ENCODE measurements at regions not wholly inside any gene's neighbourhood (a gene's known extent, or its start where the extent isn't known, plus 50 kb on each side); places are given as distances from the start of the nearest gene placed in this dataset.

- Histone ChIP-seq H3K4me3 (ENCODE audit: low read length in 2 of 2) (no peak overlapping the region), H3K27me3 (ENCODE audit: control insufficient read depth in 2 of 2, insufficient read depth in 2 of 2, low read length in 2 of 2) (no peaks in the 10 kb centered on the region), H3K9me3 (ENCODE audit: control insufficient read depth in 2 of 2, low read length in 2 of 2) (no peaks in the 10 kb centered on the region), H3K27ac (ENCODE audit: low read depth in 2 of 2, low read length in 2 of 2) (no peak overlapping the region), H3K9ac (ENCODE audit: low read depth in 1 of 2, low read length in 2 of 2) (no peak overlapping the region), H3K4me1 (ENCODE audit: control insufficient read depth in 2 of 2, insufficient read depth in 2 of 2, low read length in 2 of 2) (no peaks in the 10 kb centered on the region), H3K36me3 (ENCODE audit: control insufficient read depth in 2 of 2, insufficient read depth in 2 of 2, low read length in 2 of 2) (no peaks in the 10 kb centered on the region)
These were observed 117.2 kb downstream of the CMPK2 start for GRCh38 chr2:6748406-6749067.

- no peak overlapping the region for H3K27ac ChIP-seq (ENCODE audit: low read depth in 2 of 2, low read length in 2 of 2)
- H3K9me3 ChIP-seq (ENCODE audit: control insufficient read depth in 2 of 2, low read length in 2 of 2) = no peaks in the 10 kb centered on the region
- H3K4me1 ChIP-seq (ENCODE audit: control insufficient read depth in 2 of 2, insufficient read depth in 2 of 2, low read length in 2 of 2) = no peaks in the 10 kb centered on the region
- no peak overlapping the region for H3K9ac ChIP-seq (ENCODE audit: low read depth in 1 of 2, low read length in 2 of 2)
- no peak overlapping the region for H3K4me3 ChIP-seq (ENCODE audit: low read length in 2 of 2)
- H3K27me3 ChIP-seq (ENCODE audit: control insufficient read depth in 2 of 2, insufficient read depth in 2 of 2, low read length in 2 of 2) = no peaks in the 10 kb centered on the region
- no peaks in the 10 kb centered on the region for H3K36me3 ChIP-seq (ENCODE audit: control insufficient read depth in 2 of 2, insufficient read depth in 2 of 2, low read length in 2 of 2)
These were observed 115.7 kb downstream of the CMPK2 start for GRCh38 chr2:6749962-6750361.

- Histone ChIP-seq H3K27me3 (ENCODE audit: control insufficient read depth in 2 of 2, insufficient read depth in 2 of 2, low read length in 2 of 2) (no peaks in the 10 kb centered on the region), H3K36me3 (ENCODE audit: control insufficient read depth in 2 of 2, insufficient read depth in 2 of 2, low read length in 2 of 2) (no peaks in the 10 kb centered on the region), H3K9ac (ENCODE audit: low read depth in 1 of 2, low read length in 2 of 2) (no peak overlapping the region), H3K27ac (ENCODE audit: low read depth in 2 of 2, low read length in 2 of 2) (no peak overlapping the region), H3K4me1 (ENCODE audit: control insufficient read depth in 2 of 2, insufficient read depth in 2 of 2, low read length in 2 of 2) (no peaks in the 10 kb centered on the region), H3K9me3 (ENCODE audit: control insufficient read depth in 2 of 2, low read length in 2 of 2) (no peaks in the 10 kb centered on the region), H3K4me3 (ENCODE audit: low read length in 2 of 2) (no peak overlapping the region)
These were observed 115.1 kb downstream of the CMPK2 start for GRCh38 chr2:6750411-6751158.

GRCh38 chr2:6754419-6754818, 111.3 kb downstream of the CMPK2 start:
- no peak overlapping the region for H3K27ac ChIP-seq (ENCODE audit: low read depth in 2 of 2, low read length in 2 of 2)
- H3K9ac ChIP-seq (ENCODE audit: low read depth in 1 of 2, low read length in 2 of 2) = no peak overlapping the region
- no peaks in the 10 kb centered on the region for H3K4me1 ChIP-seq (ENCODE audit: control insufficient read depth in 2 of 2, insufficient read depth in 2 of 2, low read length in 2 of 2)
- no peak overlapping the region for H3K4me3 ChIP-seq (ENCODE audit: low read length in 2 of 2)
- no peaks in the 10 kb centered on the region for H3K27me3 ChIP-seq (ENCODE audit: control insufficient read depth in 2 of 2, insufficient read depth in 2 of 2, low read length in 2 of 2)
- no peaks in the 10 kb centered on the region for H3K9me3 ChIP-seq (ENCODE audit: control insufficient read depth in 2 of 2, low read length in 2 of 2)
- H3K36me3 ChIP-seq (ENCODE audit: control insufficient read depth in 2 of 2, insufficient read depth in 2 of 2, low read length in 2 of 2) = no peaks in the 10 kb centered on the region

- Histone ChIP-seq H3K36me3 (ENCODE audit: control insufficient read depth in 2 of 2, insufficient read depth in 2 of 2, low read length in 2 of 2) (no peaks in the 10 kb centered on the region), H3K4me3 (ENCODE audit: low read length in 2 of 2) (no peak overlapping the region), H3K27me3 (ENCODE audit: control insufficient read depth in 2 of 2, insufficient read depth in 2 of 2, low read length in 2 of 2) (no peaks in the 10 kb centered on the region), H3K4me1 (ENCODE audit: control insufficient read depth in 2 of 2, insufficient read depth in 2 of 2, low read length in 2 of 2) (no peaks in the 10 kb centered on the region), H3K9ac (ENCODE audit: low read depth in 1 of 2, low read length in 2 of 2) (no peak overlapping the region), H3K27ac (ENCODE audit: low read depth in 2 of 2, low read length in 2 of 2) (no peak overlapping the region), H3K9me3 (ENCODE audit: control insufficient read depth in 2 of 2, low read length in 2 of 2) (no peaks in the 10 kb centered on the region)
These were observed 110.3 kb downstream of the CMPK2 start for GRCh38 chr2:6755456-6755855.

GRCh38 chr2:6757215-6757614, 108.5 kb downstream of the CMPK2 start:
- no peak overlapping the region for H3K27ac ChIP-seq (ENCODE audit: low read depth in 2 of 2, low read length in 2 of 2)
- no peaks in the 10 kb centered on the region for H3K36me3 ChIP-seq (ENCODE audit: control insufficient read depth in 2 of 2, insufficient read depth in 2 of 2, low read length in 2 of 2)
- no peaks in the 10 kb centered on the region for H3K9me3 ChIP-seq (ENCODE audit: control insufficient read depth in 2 of 2, low read length in 2 of 2)
- no peak overlapping the region for H3K4me3 ChIP-seq (ENCODE audit: low read length in 2 of 2)
- no peaks in the 10 kb centered on the region for H3K27me3 ChIP-seq (ENCODE audit: control insufficient read depth in 2 of 2, insufficient read depth in 2 of 2, low read length in 2 of 2)
- no peak overlapping the region for H3K9ac ChIP-seq (ENCODE audit: low read depth in 1 of 2, low read length in 2 of 2)
- no peaks in the 10 kb centered on the region for H3K4me1 ChIP-seq (ENCODE audit: control insufficient read depth in 2 of 2, insufficient read depth in 2 of 2, low read length in 2 of 2)

GRCh38 chr2:6759689-6760088, 106.0 kb downstream of the CMPK2 start:
- H3K27me3 ChIP-seq (ENCODE audit: control insufficient read depth in 2 of 2, insufficient read depth in 2 of 2, low read length in 2 of 2) = no peaks in the 10 kb centered on the region
- no peak overlapping the region for H3K27ac ChIP-seq (ENCODE audit: low read depth in 2 of 2, low read length in 2 of 2)
- H3K36me3 ChIP-seq (ENCODE audit: control insufficient read depth in 2 of 2, insufficient read depth in 2 of 2, low read length in 2 of 2) = no peaks in the 10 kb centered on the region
- H3K4me3 ChIP-seq (ENCODE audit: low read length in 2 of 2) = no peak overlapping the region
- no peak overlapping the region for H3K9ac ChIP-seq (ENCODE audit: low read depth in 1 of 2, low read length in 2 of 2)
- no peaks in the 10 kb centered on the region for H3K9me3 ChIP-seq (ENCODE audit: control insufficient read depth in 2 of 2, low read length in 2 of 2)
- H3K4me1 ChIP-seq (ENCODE audit: control insufficient read depth in 2 of 2, insufficient read depth in 2 of 2, low read length in 2 of 2) = no peaks in the 10 kb centered on the region

GRCh38 chr2:6760132-6760531, 105.6 kb downstream of the CMPK2 start:
- Histone ChIP-seq H3K4me1 (ENCODE audit: control insufficient read depth in 2 of 2, insufficient read depth in 2 of 2, low read length in 2 of 2) (no peaks in the 10 kb centered on the region), H3K9ac (ENCODE audit: low read depth in 1 of 2, low read length in 2 of 2) (no peak overlapping the region), H3K36me3 (ENCODE audit: control insufficient read depth in 2 of 2, insufficient read depth in 2 of 2, low read length in 2 of 2) (no peaks in the 10 kb centered on the region), H3K27me3 (ENCODE audit: control insufficient read depth in 2 of 2, insufficient read depth in 2 of 2, low read length in 2 of 2) (no peaks in the 10 kb centered on the region), H3K4me3 (ENCODE audit: low read length in 2 of 2) (no peak overlapping the region), H3K27ac (ENCODE audit: low read depth in 2 of 2, low read length in 2 of 2) (no peak overlapping the region), H3K9me3 (ENCODE audit: control insufficient read depth in 2 of 2, low read length in 2 of 2) (no peaks in the 10 kb centered on the region)

- Histone ChIP-seq H3K27ac (ENCODE audit: low read depth in 2 of 2, low read length in 2 of 2) (no peak overlapping the region), H3K9me3 (ENCODE audit: control insufficient read depth in 2 of 2, low read length in 2 of 2) (no peaks in the 10 kb centered on the region), H3K27me3 (ENCODE audit: control insufficient read depth in 2 of 2, insufficient read depth in 2 of 2, low read length in 2 of 2) (no peaks in the 10 kb centered on the region), H3K4me3 (ENCODE audit: low read length in 2 of 2) (no peak overlapping the region), H3K36me3 (ENCODE audit: control insufficient read depth in 2 of 2, insufficient read depth in 2 of 2, low read length in 2 of 2) (no peaks in the 10 kb centered on the region), H3K4me1 (ENCODE audit: control insufficient read depth in 2 of 2, insufficient read depth in 2 of 2, low read length in 2 of 2) (no peaks in the 10 kb centered on the region), H3K9ac (ENCODE audit: low read depth in 1 of 2, low read length in 2 of 2) (no peak overlapping the region)
These were observed 100.6 kb downstream of the CMPK2 start for GRCh38 chr2:6764968-6765723.

GRCh38 chr2:6769346-6769745, 96.4 kb downstream of the CMPK2 start:
- no peak overlapping the region for H3K9ac ChIP-seq (ENCODE audit: low read depth in 1 of 2, low read length in 2 of 2)
- no peak overlapping the region for H3K27ac ChIP-seq (ENCODE audit: low read depth in 2 of 2, low read length in 2 of 2)
- peaks cover 4 to 6% of the 10 kb centered on the region in 2 donors for H3K27me3 ChIP-seq (ENCODE audit: control insufficient read depth in 2 of 2, insufficient read depth in 2 of 2, low read length in 2 of 2)
- H3K36me3 ChIP-seq (ENCODE audit: control insufficient read depth in 2 of 2, insufficient read depth in 2 of 2, low read length in 2 of 2) = no peaks in the 10 kb centered on the region
- H3K9me3 ChIP-seq (ENCODE audit: control insufficient read depth in 2 of 2, low read length in 2 of 2) = no peaks in the 10 kb centered on the region
- no peak overlapping the region for H3K4me3 ChIP-seq (ENCODE audit: low read length in 2 of 2)
- H3K4me1 ChIP-seq (ENCODE audit: control insufficient read depth in 2 of 2, insufficient read depth in 2 of 2, low read length in 2 of 2) = no peaks in the 10 kb centered on the region
